Left ventricle myocardium superior (tissue), 1 donor: ENCODE measurements at regions not wholly inside any gene's neighbourhood (a gene's known extent, or its start where the extent isn't known, plus 50 kb on each side); places are given as distances from the start of the nearest gene placed in this dataset.

ENCODE experiments used
- ATAC-seq: fragments of 200-7000 bp; cut with Tn5 transposase; one replicate; pipeline ENCODE4 v1.9.1; 2020; ENCODE audit warnings: mild to moderate bottlenecking, moderate library complexity
- DNase-seq: peaks from one replicate; pipeline ENCODE4 v3.0.0-alpha.2; 2020
- intact Hi-C: fragments of 100-400 bp; cut with micrococcal nuclease; formaldehyde crosslinking; loops from one replicate; pipeline ENCODE4 v1.11.0; 2022
- donor health status: DM: no; HTN: yes; CAD: no; lungs with severe emphysema.

DNA sequence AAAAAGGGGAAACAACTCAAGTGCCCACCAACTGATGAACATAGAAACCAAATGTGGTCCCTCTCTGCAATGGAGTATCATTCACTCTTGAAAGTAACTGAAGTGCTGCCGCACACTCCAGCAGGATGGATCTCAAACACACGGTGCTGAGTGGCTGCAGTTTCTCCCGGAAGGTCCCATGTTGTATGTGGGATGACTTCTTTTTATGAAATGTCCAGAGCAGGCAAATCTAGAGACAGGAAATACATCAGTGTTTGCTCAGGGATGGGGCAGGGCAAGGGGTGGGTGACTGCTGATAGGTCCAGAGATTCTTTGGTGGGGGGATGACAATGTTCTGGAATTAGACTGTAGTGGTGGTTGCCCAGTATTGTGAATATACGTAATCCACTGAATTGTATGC lies 89.9 kb upstream of the ADAMTS2 start:
- ATAC-seq: no peak
- intact Hi-C loops: no loop called here
- no peak for DNase-seq

DNA sequence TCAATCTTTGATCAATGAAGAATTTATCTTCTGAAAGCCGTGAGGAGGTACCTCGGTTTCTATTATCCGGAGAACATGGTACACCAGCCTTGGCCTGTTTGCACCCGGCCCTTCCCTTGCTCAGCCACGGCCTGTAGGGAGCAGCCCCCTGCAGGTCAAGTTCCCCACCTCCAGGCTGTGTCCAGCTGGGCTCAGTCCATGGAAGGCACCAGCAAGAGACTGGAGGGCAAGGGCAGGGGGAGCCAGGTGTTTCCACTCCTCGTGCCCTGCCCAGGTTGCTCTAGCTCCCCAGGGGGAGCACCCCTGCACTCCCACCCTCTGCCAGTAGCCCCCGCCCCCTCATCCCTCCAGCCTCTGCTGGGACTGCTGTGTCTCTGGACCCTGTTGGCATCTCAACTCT lies 87.3 kb upstream of the ADAMTS2 start:
- no peak for DNase-seq
- no peak for ATAC-seq
- intact Hi-C loops: no loop called here

DNA sequence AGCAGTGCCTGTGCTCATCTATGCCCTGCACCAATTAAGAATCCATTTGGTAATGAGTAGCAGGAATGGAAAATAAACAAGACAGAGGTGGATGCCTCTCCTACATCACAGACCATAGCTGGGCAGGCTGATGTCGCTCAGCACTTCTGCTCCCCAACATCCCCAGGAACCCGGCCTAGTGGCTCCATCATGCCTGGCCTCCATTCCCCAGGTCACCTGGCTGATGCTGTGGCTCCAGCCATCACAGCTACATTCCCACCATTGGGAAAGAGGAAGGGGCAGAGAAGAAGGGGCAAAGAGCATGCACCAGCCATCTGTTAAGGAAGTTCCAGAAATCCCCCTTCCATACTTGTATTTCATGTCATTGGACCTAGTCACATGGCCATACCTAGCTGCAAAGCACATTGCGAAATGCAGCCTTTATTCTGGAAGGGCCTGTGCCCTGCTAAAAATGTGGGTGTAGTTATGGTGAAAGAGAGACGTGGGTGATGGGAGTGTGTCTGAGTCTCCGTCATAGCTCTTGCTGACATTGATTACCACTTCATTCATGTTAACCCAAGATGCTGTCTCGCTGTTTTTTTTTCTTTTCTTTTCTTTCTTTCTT lies 86.1 kb upstream of the ADAMTS2 start:
- DNase-seq: no peak
- intact Hi-C loops: no loop called here
- no peak for ATAC-seq

DNA sequence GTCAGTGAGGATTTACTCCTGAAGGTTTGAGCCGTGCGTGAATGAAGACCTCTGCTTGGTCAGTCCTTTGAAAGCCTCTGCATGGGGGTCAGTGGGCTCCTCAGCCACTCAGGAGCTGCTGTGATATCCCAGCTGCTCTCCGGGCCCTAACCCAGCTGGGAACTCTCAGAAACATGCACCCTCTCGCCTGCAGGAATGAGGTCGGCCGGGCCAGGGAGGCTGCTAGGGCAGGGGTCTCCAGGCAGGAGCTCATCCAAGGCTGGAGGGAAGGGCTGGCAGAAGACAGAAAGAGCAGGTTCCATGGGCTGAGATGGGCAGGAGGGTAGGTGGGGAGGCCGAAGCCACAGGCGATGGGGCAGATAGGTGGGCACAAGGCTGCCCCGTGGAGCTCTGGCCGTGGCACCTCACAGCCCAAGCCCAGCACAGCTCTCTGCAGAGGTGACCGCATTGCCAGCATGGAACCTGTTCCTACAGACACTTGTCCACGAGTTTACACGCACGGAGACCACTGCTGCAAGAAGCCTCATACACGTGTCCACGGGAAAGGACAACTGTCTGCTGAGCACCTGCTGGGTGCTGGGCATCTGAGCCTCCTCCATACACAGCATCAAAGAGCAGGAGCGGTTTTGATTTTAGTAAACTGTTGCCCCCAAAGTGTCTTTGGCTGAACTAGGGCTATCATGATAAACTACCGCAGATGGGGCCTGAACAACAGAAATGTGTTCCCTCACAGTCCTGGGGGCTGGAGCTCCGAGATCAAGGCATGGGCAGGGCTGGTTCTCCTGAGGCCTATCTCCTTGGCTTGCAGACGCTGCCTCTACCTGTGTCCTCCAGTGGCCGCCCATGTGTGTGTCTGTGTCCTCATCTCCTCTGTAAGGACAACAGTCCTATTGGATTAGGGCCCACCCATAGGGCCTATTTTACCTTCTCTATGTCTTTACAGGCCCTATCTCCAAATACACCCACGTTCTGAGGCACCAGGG lies 85.2 kb upstream of the ADAMTS2 start:
- no peak for DNase-seq
- no peak for ATAC-seq
- intact Hi-C loops: no loop called here

DNA sequence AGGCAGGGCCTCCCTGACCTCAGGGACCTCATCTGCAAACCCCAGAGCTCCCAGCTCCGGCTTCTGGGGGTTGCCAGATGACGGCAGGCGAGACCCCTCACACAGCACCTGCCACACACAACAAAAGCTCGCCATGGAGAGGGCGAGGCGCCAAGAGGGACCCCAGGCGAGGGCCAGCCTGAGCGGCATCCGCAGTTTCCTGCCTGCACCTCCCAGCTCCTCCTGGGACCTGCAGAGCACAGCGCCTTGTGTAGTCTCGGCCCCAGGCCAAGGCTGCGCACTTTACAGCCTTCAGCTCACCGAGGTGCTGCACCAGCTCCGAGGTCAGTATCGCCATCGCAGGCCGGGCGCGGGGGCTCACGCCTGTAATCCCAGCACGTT lies 82.4 kb upstream of the ADAMTS2 start:
- DNase-seq: no peak

GRCh38 chr5:179427032-179427675 lies 81.9 kb upstream of the ADAMTS2 start:
- DNase-seq (no peak), ATAC-seq (no peak)
- intact Hi-C loops: no loop called here

More for the DNA sequence above, 82.4 kb upstream of the ADAMTS2 start:
- ATAC-seq: no peak
- intact Hi-C loops: no loop called here

DNA sequence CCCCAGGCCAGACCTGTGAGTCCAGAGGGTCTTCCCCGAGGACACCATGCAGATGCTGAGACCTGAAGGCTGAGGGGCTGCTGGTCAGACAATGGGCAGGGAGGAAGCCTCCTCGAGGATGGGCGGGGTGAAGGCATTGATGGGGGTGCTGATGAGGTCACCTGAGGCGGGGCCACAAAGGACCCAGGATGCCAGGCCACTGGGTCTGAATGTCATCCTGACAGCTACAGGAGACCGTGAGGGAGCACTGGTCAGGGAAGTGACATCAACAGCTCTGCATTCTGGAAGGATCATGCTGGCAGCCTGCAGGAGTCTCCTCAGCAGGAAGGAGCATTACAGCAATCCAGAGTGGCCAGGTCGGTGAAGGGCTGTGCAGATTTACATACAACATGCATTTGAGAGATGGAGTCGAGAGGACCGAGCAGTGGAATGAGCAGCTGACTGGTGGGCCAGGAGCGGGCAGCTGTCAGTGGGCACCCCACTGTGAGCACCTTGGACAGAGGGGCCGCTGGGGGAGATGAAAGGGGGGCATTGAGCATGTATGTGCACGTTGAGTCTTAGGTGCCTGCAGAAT lies 77.7 kb upstream of the ADAMTS2 start:
- no peak for DNase-seq
- intact Hi-C loops: no loop called here
- no peak for ATAC-seq

GRCh38 chr5:179422213-179422855 lies 77.1 kb upstream of the ADAMTS2 start:
- DNase-seq (no peak), ATAC-seq (no peak)
- intact Hi-C loops: no loop called here

- no peak for ATAC-seq
- intact Hi-C loops: no loop called here
- DNase-seq: no peak
Measured at GRCh38 chr5:179421144-179421901, 76.1 kb upstream of the ADAMTS2 start.

GRCh38 chr5:179420476-179420875 lies 75.2 kb upstream of the ADAMTS2 start:
- intact Hi-C loops: no loop called here
- no peak for ATAC-seq
- DNase-seq: no peak

- DNase-seq: no peak
- ATAC-seq: no peak
- intact Hi-C loops: no loop called here
Measured at GRCh38 chr5:179418972-179419371, 73.7 kb upstream of the ADAMTS2 start.

DNA sequence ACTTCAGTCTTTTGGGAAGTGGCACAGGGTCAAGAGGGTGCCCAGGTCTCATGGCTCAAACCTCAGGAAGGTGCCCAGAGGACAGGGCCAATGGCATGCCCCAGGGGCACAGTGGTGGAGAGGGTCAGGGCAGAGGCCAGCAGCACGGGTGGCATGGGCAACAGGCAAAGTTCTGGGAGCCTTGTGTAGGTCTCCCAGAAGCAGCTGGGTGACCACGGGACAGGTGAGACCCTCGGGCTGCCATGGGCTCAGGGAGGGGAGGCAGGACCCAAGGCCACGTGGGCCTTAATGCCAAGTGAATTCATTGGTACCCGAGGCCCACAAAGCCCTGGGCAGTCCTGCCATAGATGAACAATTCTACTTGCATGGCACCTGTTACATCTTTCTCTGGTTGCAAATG lies 72.4 kb upstream of the ADAMTS2 start:
- intact Hi-C loops: no loop called here
- DNase-seq (no peak), ATAC-seq (no peak)

DNA sequence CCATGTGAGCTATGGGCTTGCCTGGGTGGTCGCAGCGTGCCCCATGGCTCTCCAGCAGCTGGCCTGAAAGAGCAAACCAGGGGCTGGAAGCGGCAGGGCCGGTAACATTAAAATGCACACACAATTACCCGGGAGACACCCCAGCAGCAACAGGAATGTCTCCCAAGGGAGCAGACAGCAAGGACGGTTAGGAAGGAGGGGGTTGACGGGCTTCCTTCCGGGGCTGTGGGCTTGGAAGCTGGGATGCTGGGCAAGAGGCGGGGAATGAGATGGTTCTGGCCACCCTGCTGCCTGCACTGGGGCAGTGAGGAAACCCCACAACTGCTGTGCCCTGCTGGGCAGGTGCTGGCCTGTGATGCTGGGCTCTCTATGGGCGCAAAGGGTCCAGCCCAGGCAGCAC lies 71.8 kb upstream of the ADAMTS2 start:
- ATAC-seq (no peak), DNase-seq (no peak)
- intact Hi-C loops: no loop called here

DNA sequence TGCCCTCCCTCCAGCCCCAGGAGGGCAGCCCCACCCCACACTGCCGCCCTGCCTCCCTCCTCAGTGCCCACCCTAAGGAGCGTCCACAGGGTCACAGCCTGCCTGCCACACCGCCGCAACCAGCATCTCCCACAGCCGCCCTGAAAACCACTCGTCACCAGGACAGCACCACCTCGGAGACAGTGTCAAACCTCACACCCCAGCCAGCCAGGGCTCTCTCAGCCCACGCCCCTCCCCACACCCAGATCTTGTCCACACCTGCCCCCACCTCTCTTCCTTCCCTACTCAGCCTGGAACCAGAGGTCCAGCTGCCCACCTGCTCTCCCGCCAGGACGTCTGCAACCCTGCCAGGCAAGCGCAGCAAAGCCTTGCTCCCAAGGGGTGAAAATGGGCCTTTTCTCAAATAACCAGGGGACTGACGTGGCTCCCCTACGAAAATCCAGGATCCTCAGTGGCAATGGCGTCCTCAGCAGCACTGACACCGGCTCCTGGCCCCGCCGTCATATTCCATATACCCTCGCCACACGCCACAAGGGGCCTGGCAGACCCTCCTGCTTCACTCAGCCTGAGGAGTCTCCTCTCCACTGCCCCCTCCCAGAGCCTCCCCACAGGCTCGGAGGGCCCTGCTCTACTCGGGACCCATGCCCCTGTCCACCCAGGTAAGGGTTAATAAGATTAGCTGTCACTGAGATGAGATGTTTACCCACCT lies 71.0 kb upstream of the ADAMTS2 start:
- intact Hi-C loops: no loop called here
- no peak for DNase-seq
- no peak for ATAC-seq

GRCh38 chr5:179415291-179416060 lies 70.2 kb upstream of the ADAMTS2 start:
- intact Hi-C loops: no loop called here
- no peak for DNase-seq
- ATAC-seq: no peak

GRCh38 chr5:179414459-179415261 lies 69.4 kb upstream of the ADAMTS2 start:
- DNase-seq (no peak), ATAC-seq (no peak)
- intact Hi-C loops: no loop called here
